ENCODE measurements at regions not wholly inside any gene's neighbourhood (a gene's known extent, or its start where the extent isn't known, plus 50 kb on each side); places are given as distances from the start of the nearest gene placed in this dataset.

GRCh38 chr1:102191723-102192122 lies 195.0 kb upstream of the OLFM3 start:
- TF ChIP-seq EP300 (IDR thresholded peaks at IDR 0.05; ENCODE audit: borderline replicate concordance in 1 of 2, low read depth in 1 of 2, low read length in 1 of 2) (no peak), REST (IDR thresholded peaks at IDR 0.05; ENCODE audit: low read depth, low read length) (no peak), EZH2phosphoT487 (IDR thresholded peaks at IDR 0.05; ENCODE audit: borderline replicate concordance, low read depth) (no peak), CTCF (IDR thresholded peaks at IDR 0.05) (peak; percentile 55), TCF12 (IDR thresholded peaks at IDR 0.05) (no peak), CHD2 (IDR thresholded peaks at IDR 0.05; ENCODE audit: low read length, partially characterized antibody) (no peak), RFX5 (IDR thresholded peaks at IDR 0.05; ENCODE audit: low read length) (no peak), FOXJ3 (CRISPR knock-in tag; IDR thresholded peaks at IDR 0.05) (no peak), GABPA (IDR thresholded peaks at IDR 0.05; ENCODE audit: low read depth) (no peak), SMC3 (IDR thresholded peaks at IDR 0.05; ENCODE audit: low read depth, low read length) (peak; percentile 86; the same call in 1 of the 2 replicates), MEF2A (IDR thresholded peaks at IDR 0.05; ENCODE audit: borderline replicate concordance, low read depth) (no peak), RXRA (IDR thresholded peaks at IDR 0.05; ENCODE audit: borderline replicate concordance, low read depth) (no peak), POLR2AphosphoS5 (IDR thresholded peaks at IDR 0.05; ENCODE audit: low read depth, low read length) (no peak)
